GM18499 (cell line): ENCODE measurements at regions not wholly inside any gene's neighbourhood (a gene's known extent, or its start where the extent isn't known, plus 50 kb on each side); places are given as distances from the start of the nearest gene placed in this dataset.
A peak's percentile ranks its signal among the peaks of the same experiment; 100 is the strongest.
"Not testable (repeated sequence)": the region's sequence is repeated elsewhere in the genome, so short reads cannot be mapped to it uniquely, and the experiment has no call there.

Experiments
- ATAC-seq: cut with Tn5 transposase; IDR thresholded peaks from one replicate; pipeline ENCODE4 v1.9.1; 2021; ENCODE audit warnings: moderate number of reproducible peaks; ENCODE audit not compliant: insufficient read depth, unreplicated experiment

DNA sequence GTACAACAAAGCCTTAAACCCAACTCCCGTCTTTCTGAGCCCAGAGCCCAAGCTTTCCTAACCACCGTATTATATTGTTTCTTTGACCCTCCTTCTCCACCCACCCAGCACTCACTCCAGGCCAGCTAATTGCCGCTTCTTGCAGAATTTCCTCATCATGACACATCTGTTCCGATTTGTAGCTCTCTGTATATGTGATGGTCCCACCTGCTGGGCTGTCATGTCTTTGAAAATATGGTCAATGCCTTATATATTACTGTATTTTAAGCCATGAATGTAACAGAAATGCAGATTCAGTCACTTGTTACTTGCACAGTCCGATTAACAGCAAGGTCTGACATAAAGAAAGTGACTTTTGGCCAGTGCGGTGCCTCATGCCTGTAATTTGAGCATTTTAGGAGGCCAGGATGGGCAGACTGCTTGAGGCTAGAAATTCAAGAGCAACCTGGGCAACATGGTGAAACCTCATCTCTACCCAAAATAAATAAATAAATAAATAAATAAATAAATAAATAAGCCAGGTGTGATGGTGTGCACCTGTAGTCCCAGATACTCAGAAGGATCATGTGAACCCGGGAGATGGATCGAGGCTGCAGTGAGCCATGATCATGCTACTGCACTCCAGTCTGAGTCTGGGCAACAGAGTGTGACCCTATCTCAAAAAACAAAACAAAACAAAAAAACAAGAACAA, 359.8 kb downstream of the ATP23 start:
- ATAC-seq: no peak

DNA sequence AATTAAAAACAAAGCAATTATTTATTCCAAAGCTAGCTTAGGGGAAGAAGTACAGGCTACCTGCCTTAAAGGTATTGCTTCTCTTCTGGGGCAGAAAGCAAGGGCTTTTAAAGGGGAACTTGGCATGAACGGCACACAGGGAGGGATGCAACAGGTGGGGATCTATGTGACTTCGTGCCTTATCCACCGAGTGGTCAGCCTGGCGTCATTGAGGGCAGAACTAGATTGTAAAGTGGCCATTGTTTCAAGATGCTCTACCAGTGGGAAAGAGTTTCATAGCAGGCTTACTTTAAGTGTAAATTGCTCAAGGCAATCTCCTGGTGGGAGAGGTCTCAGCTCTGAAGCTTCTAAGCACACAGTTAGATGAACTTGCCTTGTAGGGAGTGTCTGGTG, 360.4 kb downstream of the ATP23 start:
- ATAC-seq: no peak

- ATAC-seq: no peak
Observed at GRCh38 chr12:58302487-58303011, 361.2 kb downstream of the ATP23 start.

GRCh38 chr12:58306266-58307000, 365.1 kb downstream of the ATP23 start:
- no peak for ATAC-seq

GRCh38 chr12:58309806-58310205, 368.4 kb downstream of the ATP23 start:
- peak; percentile 39 for ATAC-seq

DNA sequence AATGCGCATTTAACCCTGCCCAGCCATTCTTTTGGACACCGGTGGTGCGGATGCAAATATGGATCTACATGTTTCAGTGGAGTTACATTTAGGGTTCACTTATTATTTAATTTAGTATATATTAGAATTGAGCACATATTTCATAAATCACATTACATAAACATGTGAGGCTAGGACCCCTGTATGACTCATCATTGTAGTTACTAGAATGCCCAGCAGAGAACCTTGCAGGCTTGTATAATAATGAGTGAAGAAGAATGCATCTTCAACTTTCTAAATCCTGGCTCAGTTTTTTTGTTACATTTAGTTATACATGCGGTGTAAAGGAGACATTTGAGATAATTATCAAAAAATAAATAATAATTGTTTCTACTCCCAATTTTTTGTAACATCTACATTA, 369.0 kb downstream of the ATP23 start:
- peak; percentile 24 for ATAC-seq

- ATAC-seq: peak; percentile 61
Observed at GRCh38 chr12:58310809-58311622, 369.6 kb downstream of the ATP23 start.

GRCh38 chr12:58313091-58313855, 371.9 kb downstream of the ATP23 start:
- no peak for ATAC-seq

DNA sequence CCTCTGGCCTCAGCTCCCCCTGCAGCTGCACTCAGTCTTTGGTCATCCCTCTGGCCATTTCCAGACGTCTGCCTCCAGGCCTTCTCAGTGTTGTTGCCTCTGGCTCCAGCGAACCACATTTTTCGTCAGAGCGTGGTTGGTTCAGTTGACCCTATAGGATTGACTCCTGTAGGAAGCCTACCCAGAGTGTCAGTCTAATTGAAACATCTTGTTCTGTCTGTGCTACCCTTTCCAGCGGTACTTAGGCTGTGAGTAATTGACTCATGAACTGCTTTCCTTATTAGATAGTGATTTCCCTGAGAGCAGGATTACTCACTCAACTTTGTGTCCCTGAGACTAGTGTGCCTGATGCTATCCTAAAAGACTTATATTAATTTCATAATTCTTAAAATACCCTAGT, 373.2 kb downstream of the ATP23 start:
- no peak for ATAC-seq

- no peak for ATAC-seq
Observed at GRCh38 chr12:58316926-58317325, 375.6 kb downstream of the ATP23 start.

DNA sequence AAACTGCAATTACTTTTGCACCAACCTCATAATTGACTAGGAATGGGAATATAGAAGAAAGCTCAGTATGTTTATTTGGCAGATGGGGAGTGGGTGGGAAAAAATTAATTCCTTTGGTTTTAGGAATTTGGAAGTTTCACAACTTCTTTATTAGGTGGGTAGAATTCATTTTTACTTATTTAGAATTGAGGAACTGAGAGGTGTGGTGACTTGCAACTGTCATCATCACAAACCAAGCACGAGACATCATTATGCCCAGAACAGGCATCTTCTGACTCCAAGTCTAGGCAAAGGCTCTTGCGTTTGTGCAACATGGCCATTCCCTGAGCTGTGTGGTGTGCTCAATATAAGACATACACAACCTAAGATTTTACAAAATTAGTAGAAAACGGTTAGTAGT, 380.0 kb downstream of the ATP23 start:
- no peak for ATAC-seq

- no peak for ATAC-seq
Observed at GRCh38 chr12:58323676-58324075, 382.3 kb downstream of the ATP23 start.

GRCh38 chr12:58325561-58325960, 384.2 kb downstream of the ATP23 start:
- no peak for ATAC-seq

- no peak for ATAC-seq
Observed at GRCh38 chr12:58326534-58326933, 385.2 kb downstream of the ATP23 start.

GRCh38 chr12:58336581-58337242, 395.3 kb downstream of the ATP23 start:
- ATAC-seq: not testable (repeated sequence)

DNA sequence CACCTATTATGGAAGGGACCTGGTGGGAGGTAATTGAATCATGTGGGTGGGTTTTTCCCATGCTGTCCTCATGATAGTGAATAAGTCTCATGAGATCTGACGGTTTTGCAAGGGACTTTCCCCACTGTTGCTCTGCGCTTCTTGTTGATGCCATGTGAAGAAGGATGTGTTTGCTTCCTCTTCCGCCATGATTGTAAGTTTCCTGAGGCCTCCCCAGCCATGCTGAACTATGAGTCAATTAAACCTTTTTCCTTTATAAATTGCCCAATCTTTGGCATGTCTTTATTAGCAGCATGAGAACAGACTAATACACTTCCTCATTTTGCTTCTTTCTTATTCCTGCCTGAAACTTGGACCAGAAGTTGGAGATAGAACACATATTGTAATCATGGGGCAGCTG, 396.2 kb downstream of the ATP23 start:
- not testable (repeated sequence) for ATAC-seq

- ATAC-seq: no peak
Observed at GRCh38 chr12:58341791-58342190, 400.4 kb downstream of the ATP23 start.

DNA sequence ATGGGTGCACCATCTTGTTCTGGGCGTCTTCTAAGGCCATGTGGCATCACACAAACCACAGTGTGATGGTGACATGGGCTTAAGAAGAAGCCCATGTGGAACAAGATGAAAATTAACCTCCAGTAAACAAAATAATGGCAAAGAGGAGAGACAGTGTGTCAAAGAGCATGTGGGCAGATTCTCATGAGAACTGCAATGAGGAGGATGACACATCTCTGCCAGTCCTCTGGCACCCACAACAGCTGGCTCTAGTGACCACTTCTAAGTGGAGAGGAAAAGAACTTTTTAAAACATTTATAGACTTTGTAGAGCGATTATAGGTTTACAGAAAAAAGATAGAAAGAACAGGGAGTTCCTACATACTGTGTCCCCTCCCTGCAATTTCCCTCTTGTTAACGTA, 401.4 kb downstream of the ATP23 start:
- ATAC-seq: no peak

GRCh38 chr12:58346032-58346632, 404.8 kb downstream of the ATP23 start:
- ATAC-seq: no peak
